OCI-LY3 (cell line): ENCODE measurements at regions not wholly inside any gene's neighbourhood (a gene's known extent, or its start where the extent isn't known, plus 50 kb on each side); places are given as distances from the start of the nearest gene placed in this dataset.

Experiments used
- H2AFZ ChIP-seq: fragments of 200-600, 300-600 bp; shearing (Covaris generic); 2 replicates; pipeline ENCODE4 v1.6.0; 2014; ENCODE audit warnings: antibody characterized with exemption, low read depth, low read length
- H3K27ac ChIP-seq: fragments of 200-600, 300-600 bp; sonication (generic); 2 replicates; pipeline ENCODE4 v1.5.1; 2014; ENCODE audit warnings: mild to moderate bottlenecking, low read length, moderate library complexity, mixed read lengths
- H3K27me3 ChIP-seq: fragments of 200-600, 300-600 bp; sonication (generic); 2 replicates; pipeline ENCODE4 v1.6.1; 2014; ENCODE audit warnings: low read depth, low read length, mixed read lengths
- H3K36me3 ChIP-seq: fragments of 200-600, 300-600 bp; sonication (generic); replicated peaks from 2 replicates; pipeline ENCODE3; 2014; ENCODE audit warnings: low read depth, low read length, mixed read lengths
- H3K4me1 ChIP-seq: fragments of 300-600, 200-600 bp; sonication (generic); 2 replicates; pipeline ENCODE4 v1.6.1; 2014; ENCODE audit warnings: low read length, mixed read lengths
- H3K4me2 ChIP-seq: fragments of 200-600, 300-600 bp; sonication (generic); 2 replicates; pipeline ENCODE4 v1.6.1; 2014; ENCODE audit warnings: low read length, mixed read lengths
- H3K4me3 ChIP-seq: fragments of 300-600, 200-600 bp; sonication (generic); 2 replicates; pipeline ENCODE4 v1.5.1; 2014; ENCODE audit warnings: antibody characterized with exemption, mild to moderate bottlenecking, low read length, moderate library complexity
- H3K79me2 ChIP-seq: fragments of 300-600, 200-600 bp; shearing (Covaris generic); 2 replicates; pipeline ENCODE4 v1.6.1; 2014; ENCODE audit warnings: mild to moderate bottlenecking, low read length, mixed read lengths
- H3K9ac ChIP-seq: fragments of 300-600, 200-600 bp; shearing (Covaris generic); 2 replicates; pipeline ENCODE4 v1.6.0; 2014; ENCODE audit warnings: mild to moderate bottlenecking, low read length, moderate library complexity
- H3K9me3 ChIP-seq: fragments of 200-600, 300-600 bp; shearing (Covaris generic); 2 replicates; pipeline ENCODE4 v1.6.1; 2014; ENCODE audit warnings: low read length, mixed read lengths; ENCODE audit not compliant: insufficient read depth
- H4K20me1 ChIP-seq: fragments of 200-600, 300-600 bp; sonication (generic); 2 replicates; pipeline ENCODE4 v1.6.1; 2016; ENCODE audit warnings: low read length, mixed read lengths; ENCODE audit not compliant: insufficient read depth
- EZH2phosphoT487 ChIP-seq: fragments of 200-600 bp; shearing (Covaris generic); IDR thresholded peaks from 2 replicates; pipeline ENCODE4 v1.6.1; 2018; ENCODE audit warnings: antibody characterized with exemption, mixed run types, low read depth
- TF ChIP-seq, protein P1 (sequence below): fragments of 200-600, 300-600 bp; sonication (generic); IDR thresholded peaks from 2 replicates; pipeline ENCODE4 v1.5.1; 2014; ENCODE audit warnings: antibody characterized with exemption, low read length, low read depth

GRCh38 chr4:30839583-30840520 lies 119.7 kb downstream of the PCDH7 start:
- Histone ChIP-seq H3K9ac (no peak overlapping the region), H3K4me1 (peaks cover 5% of the 10 kb centered on the region; the same call in 1 of the 2 replicates), H3K27me3 (no peaks in the 10 kb centered on the region), H4K20me1 (no peaks in the 10 kb centered on the region), H3K9me3 (no peaks in the 10 kb centered on the region), H3K36me3 (no peaks in the 10 kb centered on the region), H3K4me3 (no peak overlapping the region), H2AFZ (no peak overlapping the region), H3K79me2 (no peaks in the 10 kb centered on the region), H3K27ac (no peak overlapping the region), H3K4me2 (no peak overlapping the region)
- TF ChIP-seq EZH2phosphoT487: no peak
- TF ChIP-seq, protein P1, sequence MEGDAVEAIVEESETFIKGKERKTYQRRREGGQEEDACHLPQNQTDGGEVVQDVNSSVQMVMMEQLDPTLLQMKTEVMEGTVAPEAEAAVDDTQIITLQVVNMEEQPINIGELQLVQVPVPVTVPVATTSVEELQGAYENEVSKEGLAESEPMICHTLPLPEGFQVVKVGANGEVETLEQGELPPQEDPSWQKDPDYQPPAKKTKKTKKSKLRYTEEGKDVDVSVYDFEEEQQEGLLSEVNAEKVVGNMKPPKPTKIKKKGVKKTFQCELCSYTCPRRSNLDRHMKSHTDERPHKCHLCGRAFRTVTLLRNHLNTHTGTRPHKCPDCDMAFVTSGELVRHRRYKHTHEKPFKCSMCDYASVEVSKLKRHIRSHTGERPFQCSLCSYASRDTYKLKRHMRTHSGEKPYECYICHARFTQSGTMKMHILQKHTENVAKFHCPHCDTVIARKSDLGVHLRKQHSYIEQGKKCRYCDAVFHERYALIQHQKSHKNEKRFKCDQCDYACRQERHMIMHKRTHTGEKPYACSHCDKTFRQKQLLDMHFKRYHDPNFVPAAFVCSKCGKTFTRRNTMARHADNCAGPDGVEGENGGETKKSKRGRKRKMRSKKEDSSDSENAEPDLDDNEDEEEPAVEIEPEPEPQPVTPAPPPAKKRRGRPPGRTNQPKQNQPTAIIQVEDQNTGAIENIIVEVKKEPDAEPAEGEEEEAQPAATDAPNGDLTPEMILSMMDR: no peak

GRCh38 chr4:30840571-30840970 lies 120.4 kb downstream of the PCDH7 start:
- Histone ChIP-seq H2AFZ (no peak overlapping the region), H3K27me3 (no peaks in the 10 kb centered on the region), H3K27ac (no peak overlapping the region), H3K4me2 (no peak overlapping the region), H4K20me1 (no peaks in the 10 kb centered on the region), H3K9ac (no peak overlapping the region), H3K4me3 (no peak overlapping the region), H3K79me2 (no peaks in the 10 kb centered on the region), H3K4me1 (peaks cover 5% of the 10 kb centered on the region; the same call in 1 of the 2 replicates), H3K36me3 (no peaks in the 10 kb centered on the region), H3K9me3 (no peaks in the 10 kb centered on the region)
- TF ChIP-seq EZH2phosphoT487: no peak
- TF ChIP-seq, protein P1: no peak

DNA sequence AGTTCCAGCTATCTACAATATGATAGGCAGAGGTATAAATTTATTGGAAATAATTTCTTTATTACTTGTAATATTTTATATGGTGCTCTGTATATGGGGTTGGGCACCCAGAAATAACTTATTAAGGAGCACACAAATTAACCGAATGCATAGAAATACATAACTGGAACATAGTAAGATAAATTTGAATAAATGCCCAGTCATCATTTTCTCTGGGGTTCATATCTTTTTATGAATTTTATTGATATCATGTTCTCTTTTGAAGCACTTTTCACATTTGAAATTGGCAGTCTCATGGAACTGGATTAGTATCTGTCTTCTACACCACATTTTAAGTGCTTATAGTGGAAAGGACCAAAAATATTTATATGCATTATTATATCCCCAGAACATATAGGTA lies 122.0 kb downstream of the PCDH7 start:
- Histone ChIP-seq H2AFZ (no peak overlapping the region), H3K27ac (no peak overlapping the region), H3K4me2 (no peak overlapping the region), H3K27me3 (no peaks in the 10 kb centered on the region), H3K36me3 (no peaks in the 10 kb centered on the region), H3K79me2 (no peaks in the 10 kb centered on the region), H3K4me3 (no peak overlapping the region), H4K20me1 (no peaks in the 10 kb centered on the region), H3K9me3 (no peaks in the 10 kb centered on the region), H3K4me1 (peaks cover 5% of the 10 kb centered on the region; the same call in 1 of the 2 replicates), H3K9ac (no peak overlapping the region)
- TF ChIP-seq, protein P1: no peak
- TF ChIP-seq EZH2phosphoT487: no peak

- no peak overlapping the region for H3K4me2 ChIP-seq
- H3K36me3 ChIP-seq: no peaks in the 10 kb centered on the region
- H3K9ac ChIP-seq: no peak overlapping the region
- no peak overlapping the region for H3K4me3 ChIP-seq
- H3K9me3 ChIP-seq: no peaks in the 10 kb centered on the region
- no peak overlapping the region for H3K27ac ChIP-seq
- peaks cover 5% of the 10 kb centered on the region; the same call in 1 of the 2 replicates for H3K4me1 ChIP-seq
- no peak overlapping the region for H2AFZ ChIP-seq
- no peaks in the 10 kb centered on the region for H3K27me3 ChIP-seq
- no peak for TF ChIP-seq EZH2phosphoT487
- TF ChIP-seq, protein P1: no peak
- H3K79me2 ChIP-seq: no peaks in the 10 kb centered on the region
- H4K20me1 ChIP-seq: no peaks in the 10 kb centered on the region
These were observed 122.5 kb downstream of the PCDH7 start for GRCh38 chr4:30842689-30843088.
